ENCODE measurements at regions not wholly inside any gene's neighbourhood (a gene's known extent, or its start where the extent isn't known, plus 50 kb on each side); places are given as distances from the start of the nearest gene placed in this dataset.

- in situ Hi-C loops (cut with MboI; ENCODE audit: low sequenced_read_pairs) = loop anchor here (25.0 kb wide), 1 partner anchor 916 kb away; no protein-coding TSS in a partner anchor
Measured at GRCh38 chr1:14120895-14121294, 420.9 kb downstream of the PRDM2 start.

GRCh38 chr1:14128096-14128495 lies 428.1 kb downstream of the PRDM2 start:
- in situ Hi-C loops (cut with MboI; ENCODE audit: low sequenced_read_pairs) = no loop called here

GRCh38 chr1:14129009-14129408 lies 429.0 kb downstream of the PRDM2 start:
- in situ Hi-C loops (cut with MboI; ENCODE audit: low sequenced_read_pairs) = no loop called here

- in situ Hi-C loops (cut with MboI; ENCODE audit: low sequenced_read_pairs) = no loop called here
Measured at GRCh38 chr1:14135070-14135469, 435.1 kb downstream of the PRDM2 start.

GRCh38 chr1:14136152-14136763 lies 436.3 kb downstream of the PRDM2 start:
- in situ Hi-C loops (cut with MboI; ENCODE audit: low sequenced_read_pairs) = no loop called here

GRCh38 chr1:14136881-14137280 lies 436.9 kb downstream of the PRDM2 start:
- in situ Hi-C loops (cut with MboI; ENCODE audit: low sequenced_read_pairs) = no loop called here

- in situ Hi-C loops (cut with MboI; ENCODE audit: low sequenced_read_pairs) = no loop called here
Measured at GRCh38 chr1:14137411-14138134, 437.6 kb downstream of the PRDM2 start.

- in situ Hi-C loops (cut with MboI; ENCODE audit: low sequenced_read_pairs) = no loop called here
Measured at GRCh38 chr1:14138135-14138506, 438.1 kb downstream of the PRDM2 start.

GRCh38 chr1:14138687-14139086 lies 438.7 kb downstream of the PRDM2 start:
- in situ Hi-C loops (cut with MboI; ENCODE audit: low sequenced_read_pairs) = no loop called here

- in situ Hi-C loops (cut with MboI; ENCODE audit: low sequenced_read_pairs) = no loop called here
Measured at GRCh38 chr1:14140831-14141401, 440.9 kb downstream of the PRDM2 start.

- in situ Hi-C loops (cut with MboI; ENCODE audit: low sequenced_read_pairs) = no loop called here
Measured at GRCh38 chr1:14141656-14142055, 441.7 kb downstream of the PRDM2 start.

GRCh38 chr1:14142397-14143100 lies 442.6 kb downstream of the PRDM2 start:
- in situ Hi-C loops (cut with MboI; ENCODE audit: low sequenced_read_pairs) = no loop called here

GRCh38 chr1:14143777-14144176 lies 443.8 kb downstream of the PRDM2 start:
- in situ Hi-C loops (cut with MboI; ENCODE audit: low sequenced_read_pairs) = no loop called here

GRCh38 chr1:14148526-14148925 lies 448.5 kb downstream of the PRDM2 start:
- in situ Hi-C loops (cut with MboI; ENCODE audit: low sequenced_read_pairs) = no loop called here

GRCh38 chr1:14149431-14149830 lies 449.1 kb upstream of the KAZN start:
- in situ Hi-C loops (cut with MboI; ENCODE audit: low sequenced_read_pairs) = no loop called here

- in situ Hi-C loops (cut with MboI; ENCODE audit: low sequenced_read_pairs) = no loop called here
Measured at GRCh38 chr1:14156543-14156942, 441.9 kb upstream of the KAZN start.

- in situ Hi-C loops (cut with MboI; ENCODE audit: low sequenced_read_pairs) = no loop called here
Measured at GRCh38 chr1:14160781-14161180, 437.7 kb upstream of the KAZN start.

GRCh38 chr1:14163246-14163645 lies 435.2 kb upstream of the KAZN start:
- in situ Hi-C loops (cut with MboI; ENCODE audit: low sequenced_read_pairs) = no loop called here

GRCh38 chr1:14165371-14165801 lies 433.1 kb upstream of the KAZN start:
- in situ Hi-C loops (cut with MboI; ENCODE audit: low sequenced_read_pairs) = no loop called here

GRCh38 chr1:14167884-14168283 lies 430.6 kb upstream of the KAZN start:
- in situ Hi-C loops (cut with MboI; ENCODE audit: low sequenced_read_pairs) = no loop called here

GRCh38 chr1:14168326-14169063 lies 430.0 kb upstream of the KAZN start:
- in situ Hi-C loops (cut with MboI; ENCODE audit: low sequenced_read_pairs) = no loop called here

Measured in HL-60/S4 (cell line).